ENCODE measurements at regions not wholly inside any gene's neighbourhood (a gene's known extent, or its start where the extent isn't known, plus 50 kb on each side); places are given as distances from the start of the nearest gene placed in this dataset.

- no peak for TF ChIP-seq CTCF (IDR thresholded peaks at IDR 0.05; ENCODE audit: low read depth, low read length)
- no peak overlapping the region for H3K4me3 ChIP-seq (ENCODE audit: low read depth, low read length)
Measured at GRCh38 chr4:140258476-140258875, 104.5 kb upstream of the MAML3 start.

GRCh38 chr4:140257461-140258305, 103.7 kb upstream of the MAML3 start:
- TF ChIP-seq CTCF (IDR thresholded peaks at IDR 0.05; ENCODE audit: low read depth, low read length) = no peak
- H3K4me3 ChIP-seq (ENCODE audit: low read depth, low read length) = no peak overlapping the region

GRCh38 chr4:140256941-140257340, 103.0 kb upstream of the MAML3 start:
- H3K4me3 ChIP-seq (ENCODE audit: low read depth, low read length) = no peak overlapping the region
- TF ChIP-seq CTCF (IDR thresholded peaks at IDR 0.05; ENCODE audit: low read depth, low read length) = no peak

- no peak overlapping the region for H3K4me3 ChIP-seq (ENCODE audit: low read depth, low read length)
- no peak for TF ChIP-seq CTCF (IDR thresholded peaks at IDR 0.05; ENCODE audit: low read depth, low read length)
Measured at GRCh38 chr4:140256335-140256734, 102.4 kb upstream of the MAML3 start.

- no peak for TF ChIP-seq CTCF (IDR thresholded peaks at IDR 0.05; ENCODE audit: low read depth, low read length)
- H3K4me3 ChIP-seq (ENCODE audit: low read depth, low read length) = no peak overlapping the region
Measured at GRCh38 chr4:140255927-140256326, 101.9 kb upstream of the MAML3 start.

- no peak for TF ChIP-seq CTCF (IDR thresholded peaks at IDR 0.05; ENCODE audit: low read depth, low read length)
- no peak overlapping the region for H3K4me3 ChIP-seq (ENCODE audit: low read depth, low read length)
Measured at GRCh38 chr4:140255467-140255866, 101.5 kb upstream of the MAML3 start.

GRCh38 chr4:140254651-140255299, 100.8 kb upstream of the MAML3 start:
- no peak overlapping the region for H3K4me3 ChIP-seq (ENCODE audit: low read depth, low read length)
- no peak for TF ChIP-seq CTCF (IDR thresholded peaks at IDR 0.05; ENCODE audit: low read depth, low read length)
